HepG2 (cell line): ENCODE measurements at regions not wholly inside any gene's neighbourhood (a gene's known extent, or its start where the extent isn't known, plus 50 kb on each side); places are given as distances from the start of the nearest gene placed in this dataset.

Experiments used
- ATAC-seq: fragments of 200-7000 bp; cut with Tn5 transposase; 3 replicates; pipeline ENCODE4 v1.9.1; 2020; ENCODE audit warnings: mild to moderate bottlenecking, moderate library complexity
- BruUV-seq: library from RNA; stranded (reverse); fragments of 400-500 nt; replicated peaks from 2 replicates; lab custom pipeline; 2021; lab: Mats Ljungman, UMichigan
- CTCF ChIA-PET: fragments of 300-600 bp; formaldehyde crosslinking; extraction: SDS; loops from one replicate; lab custom pipeline; 2021; ENCODE audit warnings: low total read pairs, inconsistent platforms, low intra/inter-chr PET ratio; lab: Yijun Ruan, JAX
- POLR2A ChIA-PET: fragments of 350-600 bp; sonication (Branson Sonifier 250); formaldehyde crosslinking; loops from one replicate; lab custom pipeline; 2020; ENCODE audit warnings: antibody characterized with exemption, inconsistent platforms; lab: Yijun Ruan, JAX
- DNase-seq: peaks from one replicate; pipeline ENCODE4 v3.0.0-alpha.2; 2015; ENCODE audit warnings: low spot score
- FAIRE-seq: peaks from 3 replicates; lab custom pipeline; 2011; peaks lifted over from hg19 to GRCh38; lab: Jason Lieb, UNC
- H2AFZ ChIP-seq: one replicate; pipeline ENCODE4 v1.6.1; 2011; ENCODE audit warnings: low read length, inconsistent platforms
- H3K27ac ChIP-seq: fragments of 300-600 bp; 3 replicates; pipeline ENCODE4 v1.8.0; 2011; ENCODE audit warnings: mixed run types, mild to moderate bottlenecking, mixed read lengths, low read length, inconsistent platforms; ENCODE audit not compliant: insufficient read depth; ENCODE audit errors: extremely low read length
- H3K27me3 ChIP-seq, 2 experiments: fragments of 200-600 bp in 1 of 2; 2 replicates in 1 of 2; 3 replicates in 1 of 2; pipeline versions ENCODE4 v1.6.0 to v1.8.0; 2011; ENCODE audit warnings: low read length in 2 of 2, mild to moderate bottlenecking in 2 of 2, moderate library complexity in 2 of 2, inconsistent platforms in 1 of 2; ENCODE audit not compliant: insufficient read depth in 2 of 2, control insufficient read depth in 1 of 2
- H3K36me3 ChIP-seq, 2 experiments: fragments of 200-600 bp in 1 of 2; replicated peaks in 1 of 2; 2 replicates in 1 of 2; 3 replicates in 1 of 2; pipeline versions ENCODE4 v1.5.1 to v1.8.0; 2011; ENCODE audit warnings: low read length in 2 of 2, inconsistent platforms in 1 of 2; ENCODE audit not compliant: insufficient read depth in 2 of 2, control insufficient read depth in 1 of 2
- H3K4me1 ChIP-seq: 2 replicates; pipeline ENCODE4 v1.5.1; 2012; ENCODE audit warnings: low read length, inconsistent platforms; ENCODE audit not compliant: insufficient read depth
- H3K4me2 ChIP-seq: 2 replicates; pipeline ENCODE4 v1.6.0; 2011; ENCODE audit warnings: low read depth, low read length, inconsistent platforms
- H3K4me3 ChIP-seq, 3 experiments: fragments of 200-600 bp in 1 of 3; sonication (generic), shearing (Covaris generic) in 1 of 3; replicated peaks in 1 of 3; 2 replicates each; pipeline ENCODE4 v1.5.1; 2011 to 2016; ENCODE audit warnings: low read length in 3 of 3, inconsistent platforms in 2 of 3, low read depth in 2 of 3, mild to moderate bottlenecking in 2 of 3, control low read depth in 1 of 3, mixed read lengths in 1 of 3; ENCODE audit not compliant: insufficient read depth in 1 of 3
- H3K79me2 ChIP-seq: one replicate; pipeline ENCODE4 v1.6.1; 2011; ENCODE audit warnings: low read length, inconsistent platforms; ENCODE audit not compliant: insufficient read depth
- H3K9ac ChIP-seq: 2 replicates; pipeline ENCODE4 v1.6.0; 2011; ENCODE audit warnings: mild to moderate bottlenecking, low read depth, low read length, inconsistent platforms; ENCODE audit not compliant: insufficient read depth
- H3K9me3 ChIP-seq: 2 replicates; pipeline ENCODE4 v1.5.1; 2012; ENCODE audit warnings: mild to moderate bottlenecking, low read length
- H4K20me1 ChIP-seq: 2 replicates; pipeline ENCODE4 v1.6.0; 2011; ENCODE audit warnings: inconsistent platforms, mild to moderate bottlenecking, low read length, moderate library complexity; ENCODE audit not compliant: insufficient read depth
- DMTF1 ChIP-seq: sonication (generic); formaldehyde crosslinking; IDR thresholded peaks from 2 replicates; pipeline ENCODE4 v1.4.0; 2020; ENCODE audit warnings: mild to moderate bottlenecking, missing genetic modification reagents
- HOXA9 ChIP-seq: sonication (generic); formaldehyde crosslinking; IDR thresholded peaks from 2 replicates; pipeline ENCODE4 v1.8.1; 2022; ENCODE audit warnings: missing genetic modification reagents, mild to moderate bottlenecking, moderate library complexity, borderline replicate concordance
- HOXD1 ChIP-seq: sonication (generic); formaldehyde crosslinking; IDR thresholded peaks from 2 replicates; pipeline ENCODE4 v1.5.0; 2020; ENCODE audit warnings: missing genetic modification reagents
- TFE3 ChIP-seq: IDR thresholded peaks from 2 replicates; pipeline ENCODE4 v1.6.1; 2016
- THAP11 ChIP-seq: IDR thresholded peaks from 2 replicates; pipeline ENCODE4 v1.6.1; 2016; ENCODE audit warnings: missing biosample characterization, missing genetic modification reagents
- YY1 ChIP-seq: IDR thresholded peaks from 2 replicates; pipeline ENCODE4 v1.6.1; 2011; ENCODE audit warnings: low read length, low read depth, moderate library complexity, mild to moderate bottlenecking; ENCODE audit not compliant: insufficient read depth, insufficient replicate concordance
- ZBED4 ChIP-seq: sonication (generic); formaldehyde crosslinking; IDR thresholded peaks from 2 replicates; pipeline ENCODE4 v1.4.0; 2020; ENCODE audit warnings: missing genetic modification reagents, borderline replicate concordance
- ZBTB2 ChIP-seq: sonication (generic); formaldehyde crosslinking; IDR thresholded peaks from 2 replicates; pipeline ENCODE4 v1.8.0; 2022; ENCODE audit warnings: low read depth, missing genetic modification reagents
- ZNF629 ChIP-seq: sonication (generic); formaldehyde crosslinking; conservative IDR thresholded peaks from 2 replicates; pipeline ENCODE4 v1.5.0; 2020; ENCODE audit warnings: missing genetic modification reagents
- ZNF652 ChIP-seq: IDR thresholded peaks from 2 replicates; pipeline ENCODE4 v1.6.1; 2016; ENCODE audit warnings: low read depth, borderline replicate concordance
- ZNF780A ChIP-seq: sonication (generic); formaldehyde crosslinking; IDR thresholded peaks from 2 replicates; pipeline ENCODE4 v1.8.0; 2022; ENCODE audit warnings: mild to moderate bottlenecking, missing genetic modification reagents, moderate library complexity
- WGBS: methylation state at CpG from one replicate; pipeline ENCODE4 v1.1.6; 2017; ENCODE audit warnings: low lambda C conversion rate; 5-methylcytosine and 5-hydroxymethylcytosine counted together
- in situ Hi-C: cut with HindIII; loops from 2 replicates; pipeline ENCODE4 v1.10.0; 2017; ENCODE audit warnings: low pct_unique_long_range_greater_than_20kb; ENCODE audit not compliant: extremely low pct_ligation_motif_present
- intact Hi-C: fragments of 100-400 bp; cut with micrococcal nuclease; formaldehyde crosslinking; loops from one replicate; pipeline ENCODE4 v1.10.0; 2022; ENCODE audit not compliant: unreplicated experiment

- in situ Hi-C loops = no loop called here
- intact Hi-C loops = no loop called here
- Histone ChIP-seq H3K36me3 (no peaks in the 10 kb centered on the region), H3K79me2 (no peaks in the 10 kb centered on the region), H3K4me2 (no peak overlapping the region), H3K27me3 (no peaks in the 10 kb centered on the region), H3K4me1 (no peaks in the 10 kb centered on the region)
- no peak for DNase-seq
- ChIA-PET POLR2A (no interaction called here), CTCF (no interaction called here)
- ATAC-seq = no peak
- no TSS peak for BruUV-seq
- no peak for TF ChIP-seq HOXA9 (CRISPR knock-in tag)
- TF ChIP-seq DMTF1 (CRISPR knock-in tag) = no peak
- no peak for TF ChIP-seq THAP11
- TF ChIP-seq ZBTB2 = no peak
- no peak for TF ChIP-seq HOXD1 (CRISPR knock-in tag)
- TF ChIP-seq ZBED4 (CRISPR knock-in tag) = no peak
- TF ChIP-seq ZNF629 (CRISPR knock-in tag) = no peak
- TF ChIP-seq ZNF780A (CRISPR knock-in tag) = no peak
- TF ChIP-seq TFE3 (CRISPR knock-in tag) = no peak
- TF ChIP-seq ZNF652 = no peak
- no peak for TF ChIP-seq YY1
- TF ChIP-seq, all 625 proteins: peak for 0
- 0% methylated on average over 1 of the region's 1 CpG for WGBS
- no peak overlapping the region for H2AFZ ChIP-seq
- H4K20me1 ChIP-seq = no peaks in the 10 kb centered on the region
- no peak overlapping the region for H3K9ac ChIP-seq
- FAIRE-seq = no peak
- H3K27ac ChIP-seq = no peak overlapping the region
- H3K4me3 ChIP-seq = no peak overlapping the region
- no peaks in the 10 kb centered on the region for H3K9me3 ChIP-seq
Observed at GRCh38 chr5:110855961-110856360, 117.2 kb downstream of the SLC25A46 start.
